ENCODE measurements at regions not wholly inside any gene's neighbourhood (a gene's known extent, or its start where the extent isn't known, plus 50 kb on each side); places are given as distances from the start of the nearest gene placed in this dataset.

GRCh38 chr13:84433024-84433423 lies 550.8 kb upstream of the SLITRK1 start:
- DNase-seq (ENCODE audit: low read depth), result no peak

DNA sequence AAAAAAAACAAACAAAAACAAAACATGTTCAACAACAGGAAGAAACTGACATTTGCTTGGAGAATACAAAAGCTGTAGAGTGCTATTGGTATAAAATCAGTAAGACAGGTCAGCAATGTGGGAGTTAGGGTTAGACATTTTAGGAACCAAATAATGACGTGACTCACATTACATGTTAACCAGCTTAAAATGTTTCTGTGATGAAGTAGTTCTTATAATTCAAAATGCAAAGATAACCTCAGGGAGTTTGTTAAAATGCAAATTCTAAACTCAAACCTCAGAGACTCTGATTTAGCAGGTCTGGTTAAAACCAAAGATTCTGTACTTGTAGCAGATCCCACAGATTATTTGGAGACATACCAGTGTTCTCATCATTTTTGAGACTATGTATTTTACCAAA lies 549.4 kb upstream of the SLITRK1 start:
- no peak for DNase-seq (ENCODE audit: low read depth)

GRCh38 chr13:84430446-84430845 lies 548.2 kb upstream of the SLITRK1 start:
- DNase-seq (ENCODE audit: low read depth), result no peak

DNA sequence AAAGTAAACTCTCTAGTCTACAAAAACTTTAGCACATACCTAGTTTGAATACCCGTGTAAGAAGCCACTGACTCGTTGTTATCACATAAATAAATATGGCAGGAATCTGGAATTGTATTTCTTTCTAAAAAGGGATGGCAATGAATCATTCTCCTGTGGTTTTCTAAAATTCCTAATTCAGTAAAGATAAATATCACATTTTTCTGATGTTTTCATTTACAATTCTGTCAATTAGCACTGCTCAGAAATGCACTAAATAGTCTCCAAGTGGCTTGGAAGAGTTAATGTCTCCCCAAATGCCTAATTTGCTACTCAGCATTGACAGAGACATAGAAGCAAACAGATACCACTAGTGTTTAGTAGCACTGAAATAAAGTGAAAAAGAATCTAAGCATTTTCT lies 547.7 kb upstream of the SLITRK1 start:
- no peak for DNase-seq (ENCODE audit: low read depth)

GRCh38 chr13:84418041-84418440 lies 535.8 kb upstream of the SLITRK1 start:
- no peak for DNase-seq (ENCODE audit: low read depth)

DNA sequence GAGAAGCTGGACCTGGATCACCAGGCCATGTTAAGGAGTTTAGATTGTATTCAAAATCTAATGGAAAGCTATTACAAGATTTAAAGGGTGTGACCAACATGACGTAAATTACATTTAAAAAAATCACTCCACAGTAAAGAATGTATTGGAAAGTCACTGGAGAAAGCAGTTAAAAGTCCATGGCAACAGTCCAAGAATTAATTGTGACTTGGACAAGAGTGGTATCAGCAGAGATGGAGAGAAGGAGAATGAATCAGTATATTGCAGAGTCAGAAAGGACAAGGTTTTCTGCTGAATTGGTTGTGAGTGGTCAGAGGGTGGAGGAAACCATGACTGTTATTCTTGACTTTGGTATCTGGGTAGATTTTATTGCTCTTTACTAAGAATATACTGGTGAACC lies 535.1 kb upstream of the SLITRK1 start:
- no peak for DNase-seq (ENCODE audit: low read depth)

- DNase-seq (ENCODE audit: low read depth), result no peak
These were observed 530.7 kb upstream of the SLITRK1 start for GRCh38 chr13:84413016-84413415.

- DNase-seq (ENCODE audit: low read depth), result no peak
These were observed 523.0 kb upstream of the SLITRK1 start for GRCh38 chr13:84405286-84405685.

DNA sequence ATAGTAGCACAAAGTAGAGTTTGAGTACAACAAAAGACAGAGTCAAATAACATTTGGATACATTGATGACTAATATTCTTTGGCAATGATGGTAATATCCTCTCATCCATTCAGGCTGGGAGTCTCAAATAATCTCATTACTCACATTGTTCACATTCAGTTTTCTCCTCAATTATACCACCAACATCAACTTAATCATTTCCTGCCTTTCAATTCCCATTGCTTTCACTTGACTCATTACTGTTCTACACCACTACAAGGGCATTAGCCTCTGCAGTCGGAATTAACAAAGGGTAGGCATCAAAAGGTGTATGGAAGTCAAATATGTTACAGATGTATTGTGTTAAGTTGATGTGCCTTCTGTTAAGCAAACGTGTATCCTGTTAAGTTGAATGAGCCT lies 518.4 kb upstream of the SLITRK1 start:
- DNase-seq (ENCODE audit: low read depth), result no peak

GRCh38 chr13:84399320-84400085 lies 517.2 kb upstream of the SLITRK1 start:
- DNase-seq (ENCODE audit: low read depth), result no peak

DNA sequence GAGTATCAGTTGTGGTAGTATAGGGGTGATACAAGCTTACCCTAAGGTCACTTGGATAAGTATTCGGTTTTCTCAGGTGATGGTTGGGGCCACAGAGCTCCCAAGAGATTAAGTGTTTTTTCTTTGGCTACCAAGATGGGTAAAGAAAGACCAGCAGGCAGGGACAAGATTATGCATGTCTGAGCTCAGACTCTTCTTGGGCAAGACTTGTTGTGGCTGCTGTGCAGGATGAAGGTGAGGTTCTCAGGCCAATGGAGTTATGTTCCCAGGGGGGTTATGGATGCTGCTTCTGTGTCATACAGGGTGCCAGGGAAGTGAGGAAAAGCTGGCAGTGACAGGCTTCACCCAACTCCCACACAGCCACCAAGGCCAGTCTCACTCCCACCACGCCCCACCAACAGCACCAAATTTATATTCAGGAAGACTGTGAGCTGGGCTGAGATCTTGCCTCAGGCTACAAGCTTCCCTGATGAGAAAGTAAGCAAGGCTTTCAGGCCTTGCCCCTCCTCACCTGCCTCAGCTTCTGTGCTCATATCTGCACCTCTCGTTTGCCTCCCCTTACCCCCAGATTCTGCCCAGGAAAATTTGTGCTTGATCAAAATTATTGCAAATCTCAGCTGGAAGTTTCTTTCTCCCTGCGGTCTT lies 511.8 kb upstream of the SLITRK1 start:
- no peak for DNase-seq (ENCODE audit: low read depth)

DNA sequence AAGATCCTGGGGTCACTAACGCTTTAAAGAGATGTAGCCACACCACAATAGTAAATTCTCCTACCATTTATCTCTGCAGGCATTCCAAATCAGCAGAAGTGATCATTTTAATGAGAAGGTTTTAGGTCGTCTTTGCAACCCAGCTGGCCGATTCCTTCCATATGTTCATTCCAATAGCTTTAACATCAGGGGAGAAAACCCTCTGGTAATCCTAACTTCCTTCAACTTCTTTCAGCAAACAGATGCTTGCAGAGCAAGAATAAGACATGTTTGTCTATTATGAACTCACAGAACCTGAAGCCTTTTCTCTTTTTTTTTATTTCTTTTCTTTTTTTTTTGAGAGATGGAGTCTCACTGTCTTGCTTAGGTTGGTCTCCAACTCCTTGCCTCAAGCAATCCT lies 498.6 kb upstream of the SLITRK1 start:
- no peak for DNase-seq (ENCODE audit: low read depth)

DNA sequence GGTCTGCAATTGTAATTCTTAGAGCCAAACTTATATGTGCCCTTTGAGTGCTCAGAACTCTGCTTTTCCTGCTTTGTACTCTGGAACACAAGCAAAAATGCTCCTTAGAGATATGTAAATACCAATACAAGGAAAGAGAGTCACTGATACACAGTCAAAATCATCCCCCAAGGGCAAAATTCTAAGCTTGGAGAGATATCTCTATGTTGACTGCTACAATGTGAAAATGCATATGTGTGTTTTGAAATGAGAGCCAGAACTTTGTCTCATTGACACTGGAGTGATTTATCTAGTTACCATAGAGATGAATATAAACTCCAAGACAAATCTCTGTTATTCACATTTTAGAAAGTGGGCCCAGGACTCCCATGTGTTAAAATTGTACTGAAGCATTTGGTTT lies 494.8 kb upstream of the SLITRK1 start:
- DNase-seq (ENCODE audit: low read depth), result no peak

- DNase-seq (ENCODE audit: low read depth), result no peak
These were observed 484.2 kb upstream of the SLITRK1 start for GRCh38 chr13:84366506-84366905.

GRCh38 chr13:84362777-84363176 lies 480.5 kb upstream of the SLITRK1 start:
- DNase-seq (ENCODE audit: low read depth), result no peak

DNA sequence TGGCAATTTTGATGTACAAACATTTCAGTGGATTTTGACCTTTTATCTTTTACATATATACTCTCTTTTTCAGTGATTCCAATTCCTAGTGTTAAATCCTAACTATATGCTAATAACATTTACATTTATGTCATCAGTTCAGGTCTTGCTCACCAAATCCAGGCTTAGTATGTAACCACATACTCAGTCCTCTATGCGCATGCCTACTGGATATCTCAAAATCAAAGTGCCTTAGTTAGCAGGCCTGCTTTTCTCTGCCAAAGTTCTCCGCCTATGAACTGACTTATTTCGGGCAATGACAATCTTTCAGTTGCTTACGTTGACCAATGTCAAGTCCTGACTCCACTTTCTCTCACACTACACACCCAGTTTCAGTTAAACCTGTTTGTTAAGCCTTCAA lies 478.5 kb upstream of the SLITRK1 start:
- no peak for DNase-seq (ENCODE audit: low read depth)

- DNase-seq (ENCODE audit: low read depth), result no peak
These were observed 476.3 kb upstream of the SLITRK1 start for GRCh38 chr13:84358601-84359000.

- DNase-seq (ENCODE audit: low read depth), result no peak
These were observed 470.7 kb upstream of the SLITRK1 start for GRCh38 chr13:84352946-84353345.

DNA sequence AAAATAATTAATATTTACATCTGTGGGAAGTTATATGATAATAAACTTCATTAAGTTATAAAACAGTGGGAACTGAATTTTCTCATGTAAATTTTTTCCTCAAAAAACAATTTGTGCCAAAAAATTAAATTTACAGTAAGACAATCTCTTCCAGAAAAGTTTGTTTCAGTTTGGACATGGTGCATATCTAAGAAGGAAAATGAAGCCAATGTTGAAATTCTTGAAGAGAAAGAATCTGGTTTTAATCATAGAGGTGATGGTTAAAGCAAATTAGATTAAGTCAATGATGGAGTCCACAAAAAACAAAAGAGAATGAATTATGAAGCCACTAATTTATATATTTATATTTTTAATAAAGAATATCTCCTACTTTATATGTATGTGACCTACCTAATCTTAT lies 457.2 kb upstream of the SLITRK1 start:
- DNase-seq (ENCODE audit: low read depth), result no peak

GRCh38 chr13:84332346-84332745 lies 450.1 kb upstream of the SLITRK1 start:
- no peak for DNase-seq (ENCODE audit: low read depth)

DNA sequence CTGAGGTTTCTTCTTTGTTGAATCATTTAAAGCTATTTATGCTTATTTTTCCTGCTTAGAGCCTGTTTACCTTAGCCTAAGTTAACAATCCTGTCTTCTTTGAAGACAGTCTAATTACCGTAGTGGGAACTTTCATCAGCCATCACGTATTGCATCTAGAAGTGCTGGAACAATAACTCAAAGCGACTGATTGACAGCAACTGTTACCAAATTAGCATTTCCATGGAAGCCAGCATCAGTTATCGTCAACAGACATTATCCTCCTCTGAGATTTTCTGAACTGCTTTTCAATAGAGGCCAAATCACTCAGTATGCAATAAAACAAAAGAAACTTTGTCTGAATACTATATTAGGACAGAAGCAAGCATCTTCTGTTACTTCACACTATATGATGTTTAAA lies 433.3 kb upstream of the SLITRK1 start:
- DNase-seq (ENCODE audit: low read depth), result no peak

DNA sequence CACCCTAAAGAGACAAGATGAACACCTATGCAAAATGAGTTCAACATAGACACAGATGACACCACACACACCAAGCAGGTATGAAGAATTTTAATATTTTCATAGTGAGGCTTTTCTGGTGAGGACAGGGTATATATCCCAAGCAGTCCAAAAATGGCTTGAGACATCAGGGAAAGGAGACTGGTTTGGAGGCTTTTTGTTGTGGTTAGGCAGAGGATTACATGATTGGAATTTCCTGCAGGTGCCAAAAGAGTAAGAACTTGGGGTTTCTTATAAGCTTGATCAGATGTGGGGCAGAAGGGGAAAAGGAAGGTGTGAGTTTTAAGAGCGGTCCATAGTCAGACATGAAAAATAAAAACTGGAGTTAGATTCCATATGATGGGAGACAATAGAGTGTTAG lies 420.8 kb upstream of the SLITRK1 start:
- DNase-seq (ENCODE audit: low read depth), result no peak

DNA sequence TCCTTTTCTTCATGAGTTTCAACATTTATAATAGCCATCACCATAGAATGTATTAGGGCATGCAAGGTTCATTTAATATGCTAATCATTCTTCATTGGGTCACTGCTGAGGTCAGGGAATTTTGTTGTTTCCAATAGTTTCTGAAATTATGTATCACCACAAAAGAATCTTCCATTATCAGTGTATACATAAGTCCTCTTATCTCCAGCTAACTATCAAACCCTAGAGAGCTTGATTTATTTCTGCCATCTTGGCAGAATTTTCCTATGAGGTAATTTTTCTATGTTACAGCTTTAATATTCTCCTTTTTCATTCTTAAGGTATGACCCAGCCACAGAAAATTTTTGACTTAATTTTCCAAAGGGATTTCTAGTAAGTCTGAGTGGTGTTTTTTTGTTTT lies 415.0 kb upstream of the SLITRK1 start:
- DNase-seq (ENCODE audit: low read depth), result no peak

DNA sequence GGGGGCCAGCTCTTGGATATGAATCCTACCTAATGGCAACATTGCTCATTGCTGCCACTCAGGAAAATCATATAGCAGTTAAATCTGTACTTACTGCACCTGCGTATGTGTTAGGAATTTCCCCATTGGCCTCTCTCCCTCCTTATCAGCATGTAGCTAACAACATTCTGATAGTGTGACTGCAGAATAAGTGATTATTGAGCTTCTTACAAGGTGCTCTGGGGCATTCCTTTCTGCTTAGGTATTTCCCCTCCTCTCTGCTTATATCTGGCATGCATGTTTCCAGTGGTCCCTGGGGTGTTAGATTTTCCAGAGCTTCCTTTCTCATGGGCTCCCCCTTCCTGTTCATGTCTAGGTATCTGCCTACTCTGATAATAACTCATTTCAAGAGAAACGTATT lies 414.1 kb upstream of the SLITRK1 start:
- no peak for DNase-seq (ENCODE audit: low read depth)
